HG03159 (cell line): ENCODE measurements at regions not wholly inside any gene's neighbourhood (a gene's known extent, or its start where the extent isn't known, plus 50 kb on each side); places are given as distances from the start of the nearest gene placed in this dataset.

Source experiments
- ATAC-seq: cut with Tn5 transposase; IDR thresholded peaks from one replicate; pipeline ENCODE4 v1.9.1; 2021; ENCODE audit warnings: mild to moderate bottlenecking, moderate library complexity; ENCODE audit not compliant: unreplicated experiment

DNA sequence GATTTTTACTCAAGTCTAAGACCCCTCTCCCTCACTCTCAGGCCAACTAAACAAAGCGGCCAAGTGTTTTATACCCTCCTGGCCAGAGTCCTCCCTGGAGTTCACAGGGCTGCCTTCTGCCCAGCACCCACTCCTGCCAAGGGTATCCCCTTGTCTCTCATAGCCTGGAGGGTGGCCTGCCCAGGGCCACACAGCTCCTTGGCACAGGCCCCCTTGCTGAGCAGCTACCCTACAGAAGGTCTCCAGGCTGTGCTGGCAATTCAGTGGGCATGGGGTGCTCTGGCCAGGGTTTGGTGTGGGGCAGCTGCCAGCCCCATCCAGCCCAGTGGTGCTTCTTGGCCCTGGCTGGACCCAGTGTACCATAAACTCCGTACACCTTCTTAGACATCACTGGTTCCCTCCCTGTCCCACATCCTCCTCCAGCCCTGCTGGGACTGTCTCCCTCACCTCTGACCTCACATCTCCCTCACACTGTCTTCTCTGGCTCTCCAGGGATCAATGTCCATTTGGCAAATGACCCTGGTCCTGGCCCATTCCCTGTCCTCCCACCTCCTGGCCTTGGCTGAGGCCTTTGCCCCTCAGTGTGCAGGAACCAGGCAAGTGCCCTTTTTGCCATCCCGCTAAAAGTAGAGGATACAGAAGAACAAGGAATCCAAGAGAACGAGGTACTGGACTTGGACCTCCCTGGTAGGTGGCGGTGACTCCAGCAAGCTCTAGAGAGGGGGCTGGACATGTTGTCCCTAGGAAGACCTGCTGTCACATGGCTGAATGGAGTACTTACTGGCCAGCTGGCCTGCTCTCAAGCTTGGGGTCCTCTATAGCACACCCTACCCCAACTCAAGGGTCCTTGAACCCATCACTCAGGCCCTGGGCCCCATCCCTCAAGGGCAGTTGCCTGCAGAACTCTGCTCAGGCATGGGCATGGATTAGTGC is 50.0 kb upstream of the TRPM1 start:
- ATAC-seq: no peak

DNA sequence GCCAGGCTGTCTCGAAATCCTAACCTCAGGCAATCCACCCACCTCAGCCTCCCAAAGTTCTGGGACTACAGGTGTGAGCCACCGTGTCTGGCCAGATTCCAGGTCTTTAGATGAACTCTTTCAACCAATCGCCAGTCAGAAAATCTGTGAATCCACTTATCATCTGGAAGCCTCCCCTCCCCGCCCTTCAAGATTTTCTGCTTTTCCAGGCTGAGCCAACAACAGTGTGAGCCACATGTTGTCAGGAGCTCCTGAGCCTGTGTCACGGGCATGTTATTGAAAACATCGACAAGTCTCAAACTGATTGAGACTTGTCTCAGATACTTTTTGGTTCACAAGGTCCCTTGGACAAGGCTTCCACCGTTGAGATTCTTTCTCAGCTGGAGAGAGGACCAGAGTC is 52.0 kb upstream of the TRPM1 start:
- ATAC-seq: no peak

DNA sequence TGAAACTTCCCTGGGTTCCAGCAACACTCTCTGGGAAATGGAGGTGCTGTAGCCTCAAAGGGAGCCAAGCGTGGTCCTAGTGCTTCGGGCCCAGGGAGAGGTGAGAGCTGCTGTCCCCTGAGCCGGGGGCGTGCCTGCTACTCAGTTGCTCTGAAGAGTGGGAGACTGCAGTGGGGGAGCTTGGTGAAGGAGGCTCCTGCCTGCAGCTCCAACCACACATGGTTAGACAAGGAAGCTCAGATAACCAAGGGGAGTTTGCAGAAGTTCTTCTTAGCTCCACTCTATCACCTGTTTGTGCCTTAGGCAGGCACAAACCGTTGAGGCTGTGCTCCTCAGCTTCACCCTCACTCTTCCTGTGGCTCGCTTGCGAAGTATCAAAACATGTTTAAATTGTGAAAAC is 53.6 kb upstream of the TRPM1 start:
- no peak for ATAC-seq

DNA sequence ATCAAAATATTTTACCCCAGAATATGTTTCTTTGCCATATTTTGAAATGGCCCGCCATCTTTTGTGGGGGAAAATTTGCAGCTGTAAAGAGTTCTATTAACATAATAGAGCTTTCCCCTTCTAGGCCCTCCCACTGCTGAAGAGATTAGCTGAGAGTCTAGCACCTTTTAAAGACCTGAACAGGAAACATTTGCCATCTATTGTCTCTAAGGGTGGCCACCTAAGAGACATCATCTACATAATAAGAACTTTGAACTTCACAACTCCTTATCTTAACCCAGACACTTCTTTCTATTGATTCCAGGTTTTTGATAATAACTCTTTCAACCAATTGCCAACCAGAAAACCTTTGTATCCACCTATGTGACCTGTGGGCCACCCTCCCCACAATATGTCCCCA is 54.7 kb upstream of the TRPM1 start:
- no peak for ATAC-seq

DNA sequence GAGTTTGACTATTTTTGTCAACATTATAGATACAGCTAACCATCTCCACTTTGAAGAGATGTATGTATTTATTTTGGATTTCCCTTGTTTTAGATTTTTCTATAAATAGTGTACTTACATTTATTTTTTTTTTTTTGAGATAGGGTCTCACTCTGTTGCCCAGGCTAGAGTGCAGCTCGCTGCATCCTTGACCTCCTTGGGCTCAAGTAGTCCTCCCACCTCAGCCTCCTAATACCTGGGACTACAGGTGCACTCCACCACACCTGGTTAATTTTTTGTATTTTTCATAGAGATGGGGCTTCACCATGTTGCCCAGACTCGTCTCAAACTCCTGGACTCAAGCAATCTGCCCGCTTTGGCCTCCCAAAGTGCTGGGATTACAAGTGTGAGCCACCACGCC is 55.3 kb upstream of the TRPM1 start:
- ATAC-seq: no peak

DNA sequence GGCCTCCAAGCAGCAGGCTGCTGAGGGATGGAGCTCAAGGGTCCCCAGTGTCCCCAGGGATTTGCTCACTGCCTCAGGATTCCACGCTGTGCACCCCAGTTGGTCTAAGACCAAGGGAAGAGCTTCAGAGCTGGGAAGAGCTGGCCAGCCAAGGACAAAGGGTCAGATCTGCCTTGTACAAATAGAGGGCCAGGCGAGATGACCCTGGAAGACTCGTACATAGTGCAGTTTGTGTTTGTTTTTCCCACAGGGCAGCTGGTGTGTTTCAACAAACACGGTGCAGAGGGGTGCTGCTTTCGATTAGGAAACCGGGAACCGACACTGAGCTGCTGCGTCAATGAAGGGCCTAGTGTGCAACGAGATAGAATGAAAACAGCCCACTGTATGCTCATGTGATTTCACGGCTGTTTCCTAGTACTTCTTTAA is 56.1 kb upstream of the TRPM1 start:
- no peak for ATAC-seq

DNA sequence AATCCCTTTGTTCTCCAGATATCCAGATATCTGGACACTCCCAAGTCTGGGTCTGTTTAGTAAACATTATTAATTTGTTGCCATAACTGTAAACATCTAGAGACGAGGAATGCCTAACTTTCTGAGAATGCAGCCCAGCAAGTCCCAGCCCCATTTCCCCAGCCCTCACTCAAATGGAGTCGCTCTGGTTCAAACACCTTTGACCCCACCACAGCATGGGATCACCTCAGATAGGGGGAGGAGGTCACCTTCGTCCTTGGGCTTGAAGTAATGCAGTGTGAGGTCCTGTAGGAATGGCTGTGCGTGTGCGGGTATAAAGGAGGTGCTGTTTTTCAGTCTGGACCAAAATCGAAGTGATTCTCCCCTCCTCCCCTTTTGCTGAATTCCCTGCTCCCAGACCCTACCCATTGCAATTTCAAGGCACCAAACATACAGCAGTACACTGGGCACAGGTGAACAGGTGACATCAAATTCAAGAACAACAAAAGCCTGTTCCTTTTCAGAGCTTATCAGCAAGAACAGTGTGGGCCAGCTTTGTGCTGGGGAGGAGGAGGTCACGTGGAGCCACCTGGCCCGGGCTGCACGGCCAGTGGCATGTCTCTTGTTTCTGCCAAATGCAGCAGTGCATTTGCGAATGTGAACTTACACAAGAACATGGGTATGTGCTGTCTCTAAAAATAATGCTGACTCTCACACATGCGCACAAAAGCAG is 57.5 kb upstream of the TRPM1 start:
- ATAC-seq: no peak

DNA sequence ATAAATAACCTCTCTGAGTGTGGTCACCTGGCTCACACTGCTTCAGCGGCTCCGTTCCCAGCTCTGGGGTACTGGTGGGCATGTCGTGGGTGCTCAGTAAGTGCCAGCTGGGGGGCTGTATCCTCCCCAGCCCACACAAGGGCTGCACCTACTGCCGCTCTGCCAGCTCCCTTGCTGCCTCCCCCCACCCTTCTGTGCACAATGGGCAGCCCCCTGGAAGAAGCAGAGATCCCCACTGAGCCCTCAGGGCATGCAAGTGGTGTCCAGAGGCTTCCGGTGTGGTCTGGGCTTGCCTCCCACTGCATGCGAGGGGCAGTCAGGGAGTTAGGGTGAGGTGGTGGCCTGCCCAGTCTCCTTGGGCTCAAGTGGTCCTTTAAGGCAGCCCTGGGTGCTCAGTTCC is 58.3 kb upstream of the TRPM1 start:
- ATAC-seq: no peak

DNA sequence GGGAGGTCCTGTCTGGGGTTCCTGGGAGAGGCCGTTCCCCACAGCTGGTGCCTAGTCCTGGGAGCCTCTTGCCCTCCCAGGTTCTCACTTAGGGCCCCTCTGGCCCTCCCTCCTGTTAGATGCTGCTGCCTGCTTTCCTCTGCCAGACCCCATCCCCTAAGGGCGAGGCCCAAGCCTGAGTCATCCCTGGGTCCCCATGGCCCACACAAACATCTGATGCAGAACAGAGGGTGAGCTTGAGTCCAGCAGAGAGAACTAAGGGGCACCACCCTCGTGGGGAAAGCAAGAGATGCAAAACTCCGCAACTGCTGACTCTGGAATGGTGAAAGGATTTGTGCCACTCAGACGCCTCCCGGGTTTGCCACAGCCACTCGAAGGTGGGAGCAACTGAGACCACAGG is 58.8 kb upstream of the TRPM1 start:
- ATAC-seq: no peak

DNA sequence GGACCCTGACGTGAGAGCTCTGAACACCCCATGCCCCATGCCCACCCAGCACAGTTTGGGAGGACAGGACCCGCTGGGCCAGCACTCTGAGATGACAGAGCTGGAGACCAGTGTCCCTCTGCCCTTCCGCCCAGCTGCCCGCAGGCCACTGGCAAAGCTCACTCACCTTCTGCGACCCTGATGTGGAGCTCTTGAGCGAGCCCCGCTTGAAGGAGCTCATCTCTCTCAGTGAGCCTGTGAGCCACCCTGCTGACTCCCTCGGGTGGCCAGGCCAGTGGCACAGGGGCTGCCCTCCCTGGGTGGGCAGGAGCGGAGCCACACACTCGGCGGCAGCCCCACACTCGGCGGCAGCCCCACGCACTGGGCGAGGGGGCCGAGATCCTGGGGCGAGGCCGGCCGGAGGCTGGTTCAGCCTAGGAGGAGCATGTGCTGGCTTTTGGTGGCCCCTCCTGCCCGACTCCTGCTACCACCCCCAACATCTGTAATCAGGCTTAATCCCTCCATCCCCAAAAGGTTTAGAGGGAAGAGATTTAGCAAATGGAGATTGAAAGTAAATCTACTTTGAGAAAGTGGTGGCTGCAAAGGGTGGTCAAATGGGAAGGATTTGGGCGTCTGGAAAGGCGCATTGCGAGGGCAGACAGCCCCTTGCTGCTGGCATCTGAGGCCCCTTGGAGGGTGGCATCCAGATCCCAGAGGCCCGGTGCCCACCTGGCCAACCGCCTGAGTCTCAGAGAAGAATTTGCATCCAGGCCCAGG is 59.4 kb upstream of the TRPM1 start:
- ATAC-seq: no peak

DNA sequence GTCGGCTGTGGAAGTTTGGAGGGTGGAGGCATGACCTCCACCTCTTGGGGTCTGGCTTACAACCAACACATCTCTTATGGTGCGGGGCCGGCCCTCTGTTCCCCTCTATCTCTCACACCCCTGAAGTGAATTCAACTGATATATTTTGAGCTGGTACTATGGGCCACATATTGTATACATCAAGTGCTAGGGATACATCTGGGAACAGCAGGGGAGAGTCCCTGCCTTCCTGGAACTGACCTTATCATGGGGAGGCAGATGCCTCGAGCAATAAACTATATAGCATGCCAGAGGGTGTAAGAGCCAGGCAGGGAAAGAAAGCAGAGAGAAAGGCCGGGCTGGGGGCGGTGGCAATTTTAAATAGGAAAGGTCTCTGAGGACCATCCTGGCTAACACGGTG is 60.4 kb upstream of the TRPM1 start:
- ATAC-seq: no peak

DNA sequence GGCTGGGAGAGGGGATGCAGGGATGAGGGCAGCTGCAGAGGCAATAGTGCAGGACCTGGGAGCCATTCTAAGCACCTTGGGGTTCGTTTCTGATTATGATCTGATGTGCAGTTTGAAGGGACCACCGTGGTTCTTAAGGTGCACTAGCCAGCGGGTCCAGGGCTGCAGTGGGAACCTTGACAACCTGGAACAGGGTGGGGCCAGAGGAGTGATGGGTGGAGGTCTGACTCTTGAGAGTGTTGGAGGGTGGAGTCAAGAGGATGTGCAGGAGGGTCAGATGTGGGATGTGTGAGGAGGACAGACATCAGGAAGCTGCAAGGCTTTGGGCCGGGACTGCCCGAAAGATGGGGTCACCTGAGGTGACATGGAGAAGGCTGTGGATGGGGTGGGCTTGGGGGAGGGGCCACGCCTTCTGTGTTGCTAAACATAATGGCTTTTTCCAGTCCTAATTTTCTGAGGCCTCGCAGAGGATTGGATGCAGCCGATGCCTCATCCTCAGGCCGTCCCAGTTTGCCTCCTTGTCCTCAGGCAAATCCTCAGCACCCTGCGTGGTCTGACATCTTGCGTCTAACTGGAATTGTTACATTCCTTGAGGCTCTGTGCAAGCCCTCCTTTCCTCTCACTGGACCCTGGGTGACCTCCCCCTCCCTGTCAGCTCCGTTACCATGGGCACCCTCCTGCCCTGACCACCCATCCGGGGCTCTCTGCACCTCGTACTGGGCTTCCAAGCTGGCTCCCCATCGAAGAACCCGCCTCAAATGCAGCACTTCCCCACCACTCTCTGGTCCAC is 61.4 kb upstream of the TRPM1 start:
- ATAC-seq: no peak

DNA sequence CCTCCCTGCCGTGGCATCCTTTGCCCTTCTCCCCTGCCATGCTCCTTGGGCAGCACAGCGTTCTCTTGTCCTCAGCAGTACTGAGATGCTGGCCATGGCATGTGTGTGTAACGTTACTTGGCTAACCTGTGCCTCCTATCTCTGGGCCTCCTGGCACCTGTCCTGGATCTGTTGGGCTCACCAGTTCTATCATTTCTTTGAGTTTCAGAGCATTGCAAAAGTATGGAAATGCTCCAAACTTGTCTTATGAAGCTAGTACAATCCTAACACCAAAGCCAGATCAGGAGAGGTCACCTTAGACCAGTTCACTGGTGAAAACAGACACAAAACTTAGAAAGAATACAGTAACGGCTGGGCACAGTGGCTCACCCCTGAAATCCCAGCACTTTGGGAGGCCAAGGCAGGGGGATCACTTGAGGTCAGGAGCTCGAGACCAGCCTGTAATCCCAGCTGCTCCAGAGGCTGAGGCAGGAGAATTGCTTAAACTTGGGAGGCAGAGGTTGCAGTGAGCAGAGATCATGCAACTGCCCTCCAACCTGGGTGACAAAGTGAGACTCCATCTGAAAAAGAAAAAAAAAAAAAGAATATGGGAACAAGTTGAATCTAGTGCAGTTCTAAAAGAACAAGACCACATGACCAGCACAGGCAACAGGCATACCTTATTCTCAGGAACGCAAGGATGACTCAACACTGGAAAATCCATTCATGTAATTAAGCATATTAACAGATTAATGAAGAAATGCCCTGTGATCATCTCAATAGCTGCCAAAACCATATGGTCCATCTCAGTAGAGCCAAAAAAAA is 62.4 kb upstream of the TRPM1 start:
- ATAC-seq: no peak

DNA sequence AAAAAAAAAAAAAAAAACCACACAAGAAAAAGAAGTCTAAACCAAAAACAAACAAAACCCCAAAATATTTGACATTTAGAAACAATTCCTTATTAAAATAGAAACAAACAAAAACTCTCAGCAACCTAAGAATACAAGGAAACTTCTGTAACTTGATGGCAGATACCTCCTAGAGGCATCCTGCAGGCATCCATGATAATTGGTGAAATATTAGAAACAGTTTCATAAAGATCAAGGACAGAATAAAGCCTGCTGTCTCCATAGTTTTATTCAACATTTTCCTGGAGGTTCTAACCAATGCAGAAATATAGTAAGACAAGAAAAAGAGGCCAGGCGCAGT is 63.0 kb upstream of the TRPM1 start:
- ATAC-seq: no peak

DNA sequence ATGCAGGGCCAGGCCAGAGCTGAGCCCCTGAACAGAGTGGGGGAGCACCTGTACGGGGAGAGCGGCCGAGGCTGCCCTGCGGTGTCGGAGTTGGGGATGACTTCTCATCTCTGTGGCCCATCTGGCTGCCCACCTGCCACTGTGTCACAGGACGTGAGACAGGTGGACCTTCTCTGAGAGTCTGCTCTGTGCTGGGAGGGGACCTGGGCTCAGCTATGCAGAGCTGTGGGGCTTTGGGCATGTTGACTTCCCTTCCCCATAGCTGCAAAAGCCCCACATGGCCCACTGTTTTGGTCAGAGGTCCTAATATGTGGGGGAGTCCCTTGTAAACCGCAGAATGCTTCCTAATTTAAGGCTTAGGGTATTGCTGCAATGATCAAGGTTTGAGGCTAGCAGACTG is 68.0 kb upstream of the TRPM1 start:
- ATAC-seq: no peak

DNA sequence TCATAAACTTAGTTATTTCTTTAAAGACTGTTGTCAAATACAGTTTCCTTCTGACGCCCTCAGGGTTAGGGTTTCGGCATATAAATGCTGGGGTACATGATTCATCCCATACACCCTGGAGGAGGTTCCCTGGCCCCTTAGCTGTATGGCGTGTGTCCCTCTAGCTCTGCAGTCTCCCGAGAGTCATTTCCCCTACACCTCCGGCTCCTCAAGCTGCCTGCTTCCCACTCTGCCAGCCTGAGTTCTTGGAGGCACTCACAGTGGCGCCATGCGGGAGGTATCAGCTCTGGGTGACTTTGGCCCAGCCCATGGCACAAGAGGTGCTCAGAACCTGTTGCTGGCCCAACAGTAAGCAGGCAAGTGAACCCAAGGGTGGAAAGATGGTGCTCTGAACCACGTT is 70.2 kb upstream of the TRPM1 start:
- no peak for ATAC-seq

DNA sequence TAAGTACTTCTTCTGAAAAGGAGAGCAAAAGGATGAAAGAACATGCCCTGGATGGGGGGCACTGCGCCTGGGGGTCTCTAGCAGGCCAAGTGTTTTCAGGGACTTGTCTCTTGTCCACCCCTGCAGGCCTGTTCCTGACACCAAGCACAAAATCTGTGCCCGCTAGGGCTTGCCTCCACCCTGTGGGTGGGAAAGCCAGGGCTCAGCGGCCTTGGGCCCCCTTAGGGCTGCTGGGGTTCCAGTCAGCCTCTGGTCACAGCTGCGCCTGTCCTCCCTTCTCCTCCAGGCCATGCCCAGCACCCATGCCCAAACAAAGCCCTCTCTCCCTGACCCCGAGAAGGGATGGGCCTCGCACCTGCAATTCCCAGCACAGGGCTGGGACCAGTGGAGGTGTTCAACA is 71.1 kb upstream of the TRPM1 start:
- no peak for ATAC-seq

DNA sequence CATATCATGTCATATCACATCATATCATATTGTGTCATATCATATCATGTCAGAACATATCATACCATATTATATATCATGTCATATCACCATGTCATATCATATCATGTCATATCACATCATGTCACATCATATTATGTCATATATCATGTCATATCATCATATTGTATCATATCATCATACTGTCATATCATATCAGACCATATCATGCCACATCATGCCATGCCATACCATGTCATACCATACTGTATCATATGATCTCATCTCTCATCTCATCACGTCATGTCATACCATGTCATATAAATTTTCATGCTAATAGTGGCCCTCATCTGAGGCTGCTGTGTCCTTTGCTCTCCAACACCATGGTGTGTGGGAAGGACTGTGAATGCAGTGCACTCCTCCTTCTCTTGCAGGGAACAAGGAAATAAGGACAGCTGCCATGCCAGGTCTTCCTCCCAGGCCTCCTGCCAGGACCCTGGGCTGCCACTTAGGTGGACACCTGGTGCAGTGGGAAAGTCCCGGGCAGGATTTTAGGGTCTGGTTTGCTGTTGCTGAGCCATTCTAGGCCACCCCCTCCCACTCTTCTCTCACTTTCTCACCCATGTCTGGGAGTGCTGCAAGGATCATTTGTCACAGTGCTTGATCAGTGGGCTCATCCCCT is 72.4 kb upstream of the TRPM1 start:
- no peak for ATAC-seq

DNA sequence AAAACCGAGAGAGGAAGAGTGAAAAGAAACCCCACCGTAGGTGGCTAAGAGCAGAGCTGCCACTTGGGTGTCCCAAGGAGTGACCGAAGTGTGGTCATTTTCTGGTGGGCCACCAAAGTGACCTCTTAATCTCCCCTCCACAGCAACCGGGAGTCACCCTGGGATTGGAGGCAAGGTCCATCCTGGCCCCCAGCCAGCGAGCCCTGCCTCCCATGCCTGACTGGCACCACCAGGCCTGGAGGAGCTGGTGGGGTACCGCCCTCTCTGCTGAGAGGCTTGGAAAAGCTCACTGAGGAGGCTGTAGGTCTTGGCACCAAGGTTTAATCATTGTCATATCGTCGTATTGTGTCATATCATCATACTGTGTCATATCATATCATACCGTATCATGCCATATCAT is 74.0 kb upstream of the TRPM1 start:
- ATAC-seq: no peak

DNA sequence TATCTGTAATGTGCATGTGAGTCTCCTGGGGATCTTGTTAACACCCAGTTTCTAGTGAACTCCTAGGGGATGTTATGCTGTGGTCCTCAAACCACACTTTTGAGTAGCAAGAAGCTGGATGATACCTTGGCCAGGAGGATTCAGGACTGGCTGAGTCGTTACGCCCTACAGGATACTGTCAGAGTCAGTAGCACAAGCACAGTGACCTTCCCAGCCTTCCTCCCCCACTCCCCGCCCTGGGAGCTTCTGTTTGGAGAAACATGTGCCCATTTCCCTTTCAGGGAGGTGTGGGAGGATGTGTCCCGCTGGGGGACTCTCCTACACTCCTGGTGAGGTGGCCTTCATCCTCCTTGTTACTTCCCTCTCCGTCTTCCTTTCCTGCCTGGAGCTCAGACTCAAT is 76.4 kb upstream of the TRPM1 start:
- ATAC-seq: no peak
